HCT116 (cell line): ENCODE measurements at regions not wholly inside any gene's neighbourhood (a gene's known extent, or its start where the extent isn't known, plus 50 kb on each side); places are given as distances from the start of the nearest gene placed in this dataset.

Experiments
- CEBPB ChIP-seq: IDR thresholded peaks from 2 replicates; pipeline ENCODE4 v1.6.1; 2012; ENCODE audit warnings: low read depth
- EGR1 ChIP-seq: IDR thresholded peaks from 2 replicates; pipeline ENCODE4 v1.6.1; 2012; ENCODE audit warnings: low read depth
- EZH2 ChIP-seq: fragments of 200-600 bp; sonication (generic); IDR thresholded peaks from 2 replicates; pipeline ENCODE4 v1.6.1; 2017; ENCODE audit warnings: antibody characterized with exemption, mixed run types
- EZH2phosphoT487 ChIP-seq: fragments of 200-600 bp; IDR thresholded peaks from 2 replicates; pipeline ENCODE4 v1.6.1; 2018; ENCODE audit warnings: antibody characterized with exemption, borderline replicate concordance
- JUND ChIP-seq: IDR thresholded peaks from 2 replicates; pipeline ENCODE4 v1.6.1; 2012
- POLR2A ChIP-seq: IDR thresholded peaks from 2 replicates; pipeline ENCODE4 v1.7.0; 2011; ENCODE audit warnings: borderline replicate concordance; ENCODE audit not compliant: insufficient read depth, insufficient read length; ENCODE audit errors: extremely low read depth
- POLR2AphosphoS5 ChIP-seq: IDR thresholded peaks from 2 replicates; pipeline ENCODE4 v1.6.1; 2011; ENCODE audit warnings: mild to moderate bottlenecking, low read depth, low read length, moderate library complexity
- SP1 ChIP-seq: IDR thresholded peaks from 2 replicates; pipeline ENCODE4 v1.6.1; 2012; ENCODE audit warnings: low read depth
- YY1 ChIP-seq: IDR thresholded peaks from 2 replicates; pipeline ENCODE4 v1.6.1; 2011; ENCODE audit warnings: low read length, low read depth, moderate library complexity, mild to moderate bottlenecking; ENCODE audit not compliant: insufficient replicate concordance; ENCODE audit errors: extremely low read depth
- ZNF274 ChIP-seq: fragments of 200-500 bp; sonication (Bioruptor generic); IDR thresholded peaks from 2 replicates; pipeline ENCODE4 v1.6.1; 2014; ENCODE audit warnings: mild to moderate bottlenecking, low read depth, low read length, inconsistent platforms
- TF ChIP-seq, protein P1 (sequence below), 3 experiments: fragments of 200-600 bp in 1 of 3; sonication (generic) in 1 of 3; IDR thresholded peaks in 2 of 3; conservative IDR thresholded peaks in 1 of 3; 2 replicates each; pipeline ENCODE4 v1.5.1; 2012 to 2017; ENCODE audit warnings: low read depth in 2 of 3, low read length in 2 of 3, antibody characterized with exemption in 1 of 3, borderline replicate concordance in 1 of 3, control low read depth in 1 of 3, mild to moderate bottlenecking in 1 of 3, mixed read lengths in 1 of 3, mixed run types in 1 of 3, moderate library complexity in 1 of 3; ENCODE audit not compliant: insufficient read depth in 1 of 3
- TF ChIP-seq, protein P2 (sequence below): IDR thresholded peaks from 2 replicates; pipeline ENCODE4 v1.6.1; 2012
- TF ChIP-seq, protein P3 (sequence below): IDR thresholded peaks from 2 replicates; pipeline ENCODE4 v1.6.1; 2011; ENCODE audit warnings: mild to moderate bottlenecking, low read length, moderate library complexity; ENCODE audit not compliant: insufficient replicate concordance; ENCODE audit errors: extremely low read depth
- TF ChIP-seq, protein P4 (sequence below): IDR thresholded peaks from 2 replicates; pipeline ENCODE4 v1.6.1; 2012

DNA sequence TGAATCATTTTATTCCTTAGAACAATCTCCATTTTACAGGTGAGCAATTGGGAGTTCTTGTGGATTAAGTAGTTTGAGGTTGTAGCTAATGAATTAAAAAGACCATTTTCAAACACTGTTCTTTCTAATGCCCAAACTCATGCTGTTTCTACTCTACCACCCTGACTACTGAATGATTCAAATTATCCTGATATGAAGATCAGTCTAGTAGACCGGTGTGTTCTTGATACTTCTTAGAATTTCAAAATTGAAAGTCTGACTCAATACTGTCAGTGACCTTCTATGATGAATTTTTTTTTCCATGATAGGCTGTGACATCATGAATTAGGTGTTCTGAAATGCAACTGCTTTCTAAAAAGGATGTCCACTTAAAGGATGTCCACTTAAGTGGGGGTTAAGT lies 515.5 kb downstream of the DMAC1 start:
- no peak for TF ChIP-seq POLR2A
- no peak for TF ChIP-seq POLR2AphosphoS5
- TF ChIP-seq, protein P1, sequence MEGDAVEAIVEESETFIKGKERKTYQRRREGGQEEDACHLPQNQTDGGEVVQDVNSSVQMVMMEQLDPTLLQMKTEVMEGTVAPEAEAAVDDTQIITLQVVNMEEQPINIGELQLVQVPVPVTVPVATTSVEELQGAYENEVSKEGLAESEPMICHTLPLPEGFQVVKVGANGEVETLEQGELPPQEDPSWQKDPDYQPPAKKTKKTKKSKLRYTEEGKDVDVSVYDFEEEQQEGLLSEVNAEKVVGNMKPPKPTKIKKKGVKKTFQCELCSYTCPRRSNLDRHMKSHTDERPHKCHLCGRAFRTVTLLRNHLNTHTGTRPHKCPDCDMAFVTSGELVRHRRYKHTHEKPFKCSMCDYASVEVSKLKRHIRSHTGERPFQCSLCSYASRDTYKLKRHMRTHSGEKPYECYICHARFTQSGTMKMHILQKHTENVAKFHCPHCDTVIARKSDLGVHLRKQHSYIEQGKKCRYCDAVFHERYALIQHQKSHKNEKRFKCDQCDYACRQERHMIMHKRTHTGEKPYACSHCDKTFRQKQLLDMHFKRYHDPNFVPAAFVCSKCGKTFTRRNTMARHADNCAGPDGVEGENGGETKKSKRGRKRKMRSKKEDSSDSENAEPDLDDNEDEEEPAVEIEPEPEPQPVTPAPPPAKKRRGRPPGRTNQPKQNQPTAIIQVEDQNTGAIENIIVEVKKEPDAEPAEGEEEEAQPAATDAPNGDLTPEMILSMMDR (IDR thresholded peaks at IDR 0.05 in 2 of 3, conservative IDR thresholded peaks at IDR 0.05 in 1 of 3; ENCODE audit: borderline replicate concordance in 1 of 3, insufficient read depth in 1 of 3, low read depth in 2 of 3, low read length in 2 of 3), result no peak
- no peak for TF ChIP-seq EGR1
- TF ChIP-seq CEBPB, result no peak
- no peak for TF ChIP-seq EZH2
- no peak for TF ChIP-seq SP1
- TF ChIP-seq ZNF274, result no peak
- no peak for TF ChIP-seq EZH2phosphoT487
- no peak for TF ChIP-seq JUND
- TF ChIP-seq, protein P2, sequence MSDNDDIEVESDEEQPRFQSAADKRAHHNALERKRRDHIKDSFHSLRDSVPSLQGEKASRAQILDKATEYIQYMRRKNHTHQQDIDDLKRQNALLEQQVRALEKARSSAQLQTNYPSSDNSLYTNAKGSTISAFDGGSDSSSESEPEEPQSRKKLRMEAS, result no peak
- TF ChIP-seq, protein P3, sequence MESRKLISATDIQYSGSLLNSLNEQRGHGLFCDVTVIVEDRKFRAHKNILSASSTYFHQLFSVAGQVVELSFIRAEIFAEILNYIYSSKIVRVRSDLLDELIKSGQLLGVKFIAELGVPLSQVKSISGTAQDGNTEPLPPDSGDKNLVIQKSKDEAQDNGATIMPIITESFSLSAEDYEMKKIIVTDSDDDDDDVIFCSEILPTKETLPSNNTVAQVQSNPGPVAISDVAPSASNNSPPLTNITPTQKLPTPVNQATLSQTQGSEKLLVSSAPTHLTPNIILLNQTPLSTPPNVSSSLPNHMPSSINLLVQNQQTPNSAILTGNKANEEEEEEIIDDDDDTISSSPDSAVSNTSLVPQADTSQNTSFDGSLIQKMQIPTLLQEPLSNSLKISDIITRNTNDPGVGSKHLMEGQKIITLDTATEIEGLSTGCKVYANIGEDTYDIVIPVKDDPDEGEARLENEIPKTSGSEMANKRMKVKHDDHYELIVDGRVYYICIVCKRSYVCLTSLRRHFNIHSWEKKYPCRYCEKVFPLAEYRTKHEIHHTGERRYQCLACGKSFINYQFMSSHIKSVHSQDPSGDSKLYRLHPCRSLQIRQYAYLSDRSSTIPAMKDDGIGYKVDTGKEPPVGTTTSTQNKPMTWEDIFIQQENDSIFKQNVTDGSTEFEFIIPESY, result no peak
- TF ChIP-seq YY1, result no peak
- TF ChIP-seq, protein P4, sequence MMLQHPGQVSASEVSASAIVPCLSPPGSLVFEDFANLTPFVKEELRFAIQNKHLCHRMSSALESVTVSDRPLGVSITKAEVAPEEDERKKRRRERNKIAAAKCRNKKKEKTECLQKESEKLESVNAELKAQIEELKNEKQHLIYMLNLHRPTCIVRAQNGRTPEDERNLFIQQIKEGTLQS, result no peak
